AG10803 (cell line): ENCODE measurements at regions not wholly inside any gene's neighbourhood (a gene's known extent, or its start where the extent isn't known, plus 50 kb on each side); places are given as distances from the start of the nearest gene placed in this dataset.

Source experiments
- DNase-seq: peaks from one replicate; pipeline ENCODE4 v3.0.0; 2010; ENCODE audit warnings: low read depth
- H3K4me3 ChIP-seq: 2 replicates; pipeline ENCODE4 v1.5.1; 2011; ENCODE audit warnings: mild to moderate bottlenecking, low read length, control low read depth
- CTCF ChIP-seq: conservative IDR thresholded peaks from 2 replicates; pipeline ENCODE4 v1.5.1; 2011; ENCODE audit warnings: mild to moderate bottlenecking, low read length, control low read depth, inconsistent platforms

DNA sequence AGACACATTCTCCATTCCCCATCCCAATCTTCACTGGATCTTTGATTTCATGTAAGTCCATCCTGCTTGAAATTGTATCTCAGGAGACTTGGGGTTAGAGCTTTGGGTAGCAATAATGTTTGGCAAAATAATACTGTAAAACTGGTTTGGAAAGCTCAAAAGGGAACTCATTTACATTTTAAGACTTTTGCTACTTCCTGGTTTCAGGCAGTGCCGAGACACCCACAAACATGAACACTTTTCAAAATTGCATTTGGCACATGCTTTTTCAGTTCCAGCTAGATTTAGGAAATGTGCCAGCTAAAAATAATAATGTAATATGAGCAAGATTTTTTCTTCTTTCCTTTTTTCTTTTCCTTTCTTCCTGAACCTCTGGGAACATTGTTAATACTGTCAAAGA lies 145.7 kb upstream of the CBLB start:
- TF ChIP-seq CTCF = no peak
- no peak overlapping the region for H3K4me3 ChIP-seq
- DNase-seq = no peak

- no peak overlapping the region for H3K4me3 ChIP-seq
- no peak for TF ChIP-seq CTCF
- no peak for DNase-seq
Observed at GRCh38 chr3:106014971-106015370, 146.2 kb upstream of the CBLB start.

GRCh38 chr3:106018102-106018501 lies 149.3 kb upstream of the CBLB start:
- no peak for DNase-seq
- TF ChIP-seq CTCF = no peak
- H3K4me3 ChIP-seq = no peak overlapping the region

- no peak for TF ChIP-seq CTCF
- H3K4me3 ChIP-seq = no peak overlapping the region
- no peak for DNase-seq
Observed at GRCh38 chr3:106018929-106019550, 150.2 kb upstream of the CBLB start.

DNA sequence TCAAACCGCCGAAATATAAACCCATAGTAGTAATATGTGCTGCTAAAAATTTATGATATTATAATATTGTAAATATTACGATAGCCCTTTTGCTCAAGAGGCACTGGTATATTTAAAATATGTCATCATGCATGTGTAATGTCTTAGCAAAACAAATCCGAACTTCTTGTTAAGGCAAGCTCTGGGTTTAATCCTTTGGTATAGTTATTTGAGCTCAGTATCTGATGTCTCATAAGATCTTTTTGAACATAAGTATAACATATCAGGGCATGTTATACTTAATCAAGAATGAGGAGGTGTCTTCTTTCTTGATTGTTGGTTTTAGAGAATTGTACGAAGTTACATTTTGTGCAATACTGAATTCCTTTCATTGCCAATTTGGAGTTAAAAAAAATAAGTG lies 154.1 kb upstream of the CBLB start:
- no peak for DNase-seq
- H3K4me3 ChIP-seq = no peak overlapping the region
- no peak for TF ChIP-seq CTCF

GRCh38 chr3:106025151-106025722 lies 156.4 kb upstream of the CBLB start:
- no peak for TF ChIP-seq CTCF
- no peak overlapping the region for H3K4me3 ChIP-seq
- DNase-seq = peak; percentile 44

DNA sequence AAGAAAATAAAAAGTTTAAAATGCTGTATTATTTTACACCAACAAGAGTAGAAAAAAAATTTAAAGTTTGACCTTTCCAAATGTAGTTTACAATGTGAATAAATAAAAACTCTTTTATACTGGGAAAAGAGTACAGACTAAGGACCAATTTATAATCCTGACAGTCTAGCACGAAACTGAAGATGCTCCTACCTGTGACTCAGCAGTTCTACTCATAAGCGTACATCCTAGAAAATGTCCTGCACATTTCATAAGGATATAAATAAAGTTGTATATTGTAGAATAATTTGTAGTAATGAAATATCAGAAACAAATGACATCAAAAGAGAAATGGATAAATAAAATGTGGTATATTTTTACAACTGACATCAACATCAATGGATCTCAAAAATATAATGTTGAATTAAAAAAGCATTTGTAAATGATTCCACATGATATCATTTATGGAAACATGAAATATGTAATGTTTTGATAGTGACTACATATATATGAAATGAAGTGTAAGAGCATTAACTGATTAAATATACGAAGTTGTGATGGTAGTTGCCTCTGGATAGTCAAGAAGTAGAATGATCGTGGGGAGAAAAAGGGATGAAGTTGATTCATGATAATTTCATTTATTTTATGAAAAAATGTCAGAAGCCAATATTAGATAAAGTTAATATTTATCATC lies 161.3 kb upstream of the CBLB start:
- no peak for DNase-seq
- no peak overlapping the region for H3K4me3 ChIP-seq
- TF ChIP-seq CTCF = no peak
